SK-N-MC (cell line): ENCODE measurements at regions not wholly inside any gene's neighbourhood (a gene's known extent, or its start where the extent isn't known, plus 50 kb on each side); places are given as distances from the start of the nearest gene placed in this dataset.

ENCODE experiments used
- EZH2 ChIP-seq: fragments of 200-600 bp; sonication (generic); IDR thresholded peaks from one replicate; pipeline ENCODE4 v1.6.1; 2017; ENCODE audit warnings: antibody characterized with exemption
- FOXP2 ChIP-seq: optimal IDR thresholded peaks from 2 replicates; pipeline ENCODE3; 2011; ENCODE audit warnings: mild to moderate bottlenecking, moderate library complexity; ENCODE audit not compliant: insufficient read depth; ENCODE audit errors: extremely low read length, control extremely low read depth
- POLR2AphosphoS5 ChIP-seq: IDR thresholded peaks from 2 replicates; pipeline ENCODE4 v1.6.1; 2012; ENCODE audit warnings: mild to moderate bottlenecking, low read depth, low read length, borderline replicate concordance

DNA sequence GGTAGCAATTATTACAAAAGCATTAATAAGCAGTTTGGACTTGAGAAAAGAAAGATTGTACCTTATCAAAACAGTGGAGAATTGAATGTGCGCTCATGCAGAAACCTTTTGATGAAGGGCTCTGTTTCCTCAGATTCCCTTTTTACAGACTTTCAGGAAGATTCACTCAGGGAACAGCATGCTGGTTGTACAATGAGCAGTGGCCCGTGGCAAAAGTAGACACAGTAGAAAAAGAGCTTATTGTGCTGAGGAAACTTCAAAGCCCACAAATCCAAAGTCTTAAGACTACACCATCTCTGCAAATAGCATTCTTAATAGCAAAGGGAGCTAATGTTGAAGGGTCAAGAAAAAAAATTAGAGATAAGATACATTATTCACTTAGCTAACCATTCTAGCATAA lies 858.9 kb downstream of the PDHA2 start:
- TF ChIP-seq EZH2 (no peak), POLR2AphosphoS5 (no peak), FOXP2 (no peak)
